ENCODE measurements at regions not wholly inside any gene's neighbourhood (a gene's known extent, or its start where the extent isn't known, plus 50 kb on each side); places are given as distances from the start of the nearest gene placed in this dataset.

- DNase-seq (ENCODE audit: low read depth): no peak
- no peaks in the 10 kb centered on the region for H3K27me3 ChIP-seq (ENCODE audit: control insufficient read depth, insufficient read depth, low read length)
- no peak overlapping the region for H3K4me3 ChIP-seq (ENCODE audit: low read depth, low read length)
- TF ChIP-seq CTCF (IDR thresholded peaks at IDR 0.05; ENCODE audit: insufficient read depth, low read depth, low read length): no peak
- H3K36me3 ChIP-seq (ENCODE audit: control insufficient read depth, insufficient read depth, low read length): no peaks in the 10 kb centered on the region
- ChIA-PET CTCF (no interaction called here), POLR2A (no interaction called here)
These were observed 98.8 kb downstream of the SOX1 start for GRCh38 chr13:112165712-112166111.

GRCh38 chr13:112168761-112169160 lies 101.8 kb downstream of the SOX1 start:
- H3K36me3 ChIP-seq (ENCODE audit: control insufficient read depth, insufficient read depth, low read length): no peaks in the 10 kb centered on the region
- no peak for TF ChIP-seq CTCF (IDR thresholded peaks at IDR 0.05; ENCODE audit: insufficient read depth, low read depth, low read length)
- POLR2A ChIA-PET: no interaction called here
- CTCF ChIA-PET: no interaction called here
- DNase-seq (ENCODE audit: low read depth): no peak
- no peak overlapping the region for H3K4me3 ChIP-seq (ENCODE audit: low read depth, low read length)
- no peaks in the 10 kb centered on the region for H3K27me3 ChIP-seq (ENCODE audit: control insufficient read depth, insufficient read depth, low read length)

- CTCF ChIA-PET: no interaction called here
- no peak overlapping the region for H3K4me3 ChIP-seq (ENCODE audit: low read depth, low read length)
- H3K36me3 ChIP-seq (ENCODE audit: control insufficient read depth, insufficient read depth, low read length): no peaks in the 10 kb centered on the region
- POLR2A ChIA-PET: no interaction called here
- no peak for TF ChIP-seq CTCF (IDR thresholded peaks at IDR 0.05; ENCODE audit: insufficient read depth, low read depth, low read length)
- H3K27me3 ChIP-seq (ENCODE audit: control insufficient read depth, insufficient read depth, low read length): no peaks in the 10 kb centered on the region
- DNase-seq (ENCODE audit: low read depth): no peak
These were observed 103.2 kb downstream of the SOX1 start for GRCh38 chr13:112169941-112170822.

- ChIA-PET CTCF (no interaction called here), POLR2A (no interaction called here)
- Histone ChIP-seq H3K27me3 (ENCODE audit: control insufficient read depth, insufficient read depth, low read length) (no peaks in the 10 kb centered on the region), H3K4me3 (ENCODE audit: low read depth, low read length) (no peak overlapping the region), H3K36me3 (ENCODE audit: control insufficient read depth, insufficient read depth, low read length) (no peaks in the 10 kb centered on the region)
- DNase-seq (ENCODE audit: low read depth): no peak
- no peak for TF ChIP-seq CTCF (IDR thresholded peaks at IDR 0.05; ENCODE audit: insufficient read depth, low read depth, low read length)
These were observed 104.0 kb downstream of the SOX1 start for GRCh38 chr13:112170823-112171569.

GRCh38 chr13:112171570-112171965 lies 104.6 kb downstream of the SOX1 start:
- POLR2A ChIA-PET: no interaction called here
- Histone ChIP-seq H3K4me3 (ENCODE audit: low read depth, low read length) (no peak overlapping the region), H3K27me3 (ENCODE audit: control insufficient read depth, insufficient read depth, low read length) (no peaks in the 10 kb centered on the region), H3K36me3 (ENCODE audit: control insufficient read depth, insufficient read depth, low read length) (no peaks in the 10 kb centered on the region)
- TF ChIP-seq CTCF (IDR thresholded peaks at IDR 0.05; ENCODE audit: insufficient read depth, low read depth, low read length): no peak
- DNase-seq (ENCODE audit: low read depth): no peak
- CTCF ChIA-PET: no interaction called here
